GM19397 (cell line): ENCODE measurements at regions not wholly inside any gene's neighbourhood (a gene's known extent, or its start where the extent isn't known, plus 50 kb on each side); places are given as distances from the start of the nearest gene placed in this dataset.

Source experiments
- ATAC-seq: cut with Tn5 transposase; IDR thresholded peaks from one replicate; pipeline ENCODE4 v1.9.1; 2021; ENCODE audit warnings: mild to moderate bottlenecking, moderate library complexity; ENCODE audit not compliant: unreplicated experiment

GRCh38 chr2:221708902-221709301 is 136.8 kb upstream of the EPHA4 start:
- ATAC-seq: no peak

- ATAC-seq: no peak
Measured at GRCh38 chr2:221705185-221705877, 133.2 kb upstream of the EPHA4 start.

GRCh38 chr2:221704442-221704841 is 132.3 kb upstream of the EPHA4 start:
- no peak for ATAC-seq

- no peak for ATAC-seq
Measured at GRCh38 chr2:221693365-221693764, 121.3 kb upstream of the EPHA4 start.

- no peak for ATAC-seq
Measured at GRCh38 chr2:221691571-221691970, 119.5 kb upstream of the EPHA4 start.

- no peak for ATAC-seq
Measured at GRCh38 chr2:221689140-221689539, 117.0 kb upstream of the EPHA4 start.

- no peak for ATAC-seq
Measured at GRCh38 chr2:221680548-221680947, 108.4 kb upstream of the EPHA4 start.

- ATAC-seq: no peak
Measured at GRCh38 chr2:221677688-221678087, 105.6 kb upstream of the EPHA4 start.

GRCh38 chr2:221676566-221677172 is 104.6 kb upstream of the EPHA4 start:
- no peak for ATAC-seq

GRCh38 chr2:221675201-221675908 is 103.3 kb upstream of the EPHA4 start:
- no peak for ATAC-seq

GRCh38 chr2:221674446-221674845 is 102.3 kb upstream of the EPHA4 start:
- no peak for ATAC-seq

- no peak for ATAC-seq
Measured at GRCh38 chr2:221673248-221673647, 101.1 kb upstream of the EPHA4 start.

- ATAC-seq: no peak
Measured at GRCh38 chr2:221671515-221671914, 99.4 kb upstream of the EPHA4 start.

GRCh38 chr2:221662689-221663391 is 90.7 kb upstream of the EPHA4 start:
- no peak for ATAC-seq

GRCh38 chr2:221657806-221658205 is 85.7 kb upstream of the EPHA4 start:
- ATAC-seq: no peak

- no peak for ATAC-seq
Measured at GRCh38 chr2:221655300-221655699, 83.2 kb upstream of the EPHA4 start.

GRCh38 chr2:221653182-221653581 is 81.1 kb upstream of the EPHA4 start:
- no peak for ATAC-seq

- ATAC-seq: no peak
Measured at GRCh38 chr2:221649051-221649775, 77.1 kb upstream of the EPHA4 start.

GRCh38 chr2:221642447-221642846 is 70.3 kb upstream of the EPHA4 start:
- ATAC-seq: no peak

- no peak for ATAC-seq
Measured at GRCh38 chr2:221641181-221641871, 69.2 kb upstream of the EPHA4 start.
